RPMI8226 (cell line): ENCODE measurements at regions not wholly inside any gene's neighbourhood (a gene's known extent, or its start where the extent isn't known, plus 50 kb on each side); places are given as distances from the start of the nearest gene placed in this dataset.
"Not testable (repeated sequence)": the region's sequence is repeated elsewhere in the genome, so short reads cannot be mapped to it uniquely, and the experiment has no call there.

Source experiments
- DNase-seq: peaks from one replicate; pipeline ENCODE4 v3.0.0-alpha.2; 2015

DNA sequence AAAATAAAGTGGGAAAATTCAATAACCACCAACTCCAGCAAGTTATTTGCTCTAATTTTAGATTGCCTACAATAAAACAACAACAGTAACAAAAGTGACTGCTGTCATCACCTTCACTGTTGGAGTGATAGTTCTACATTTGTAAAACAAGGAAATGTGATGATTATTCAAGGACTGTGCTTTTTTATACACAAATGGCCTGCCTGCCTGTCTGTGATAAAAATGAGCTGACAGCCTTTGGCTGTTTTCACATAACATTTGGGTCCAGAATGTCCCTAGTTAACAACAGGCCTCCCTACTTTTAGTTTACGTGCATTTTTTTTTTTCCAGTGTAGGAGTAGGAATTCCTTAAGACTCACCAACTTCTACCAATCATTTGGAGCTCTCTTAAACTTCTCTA is 768.8 kb downstream of the PDCD6IP start:
- DNase-seq: no peak

DNA sequence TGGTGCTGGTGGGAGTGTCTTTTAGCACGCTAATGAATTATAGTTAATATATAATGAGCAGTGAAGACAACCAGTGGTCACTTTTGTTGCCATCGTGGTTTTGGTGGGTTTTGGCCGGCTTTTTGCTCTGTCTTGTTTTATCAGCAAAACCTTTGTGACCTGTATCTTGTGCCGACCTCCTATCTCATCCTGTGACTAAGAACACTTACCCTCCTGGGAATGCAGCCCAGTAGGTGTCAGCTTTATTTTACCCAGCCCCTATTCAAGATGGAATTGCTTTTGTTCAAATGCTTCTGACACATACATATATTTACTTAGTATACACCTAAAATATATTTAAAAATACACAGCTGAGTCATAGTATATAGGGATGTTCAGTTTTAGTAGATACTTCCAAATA is 770.3 kb downstream of the PDCD6IP start:
- no peak for DNase-seq

DNA sequence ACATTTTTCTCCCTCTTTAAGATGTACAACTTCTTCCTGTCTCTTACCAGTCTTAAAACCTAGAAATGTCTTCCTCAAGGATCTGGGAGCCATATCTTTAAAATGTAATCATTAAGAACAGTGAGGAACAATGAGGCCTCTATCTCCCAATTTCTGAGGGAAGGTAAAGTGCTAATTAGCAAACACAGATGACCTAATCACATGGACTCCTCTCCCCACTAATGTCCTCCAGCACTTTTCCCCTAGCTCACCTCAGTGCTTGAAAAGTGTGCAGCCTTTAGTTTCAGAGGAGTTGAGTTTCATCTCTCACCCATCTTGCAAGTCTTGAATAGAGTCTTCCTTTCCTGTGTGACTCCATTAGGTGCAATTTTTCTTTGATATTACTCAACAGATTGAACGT is 771.0 kb downstream of the PDCD6IP start:
- DNase-seq: no peak

DNA sequence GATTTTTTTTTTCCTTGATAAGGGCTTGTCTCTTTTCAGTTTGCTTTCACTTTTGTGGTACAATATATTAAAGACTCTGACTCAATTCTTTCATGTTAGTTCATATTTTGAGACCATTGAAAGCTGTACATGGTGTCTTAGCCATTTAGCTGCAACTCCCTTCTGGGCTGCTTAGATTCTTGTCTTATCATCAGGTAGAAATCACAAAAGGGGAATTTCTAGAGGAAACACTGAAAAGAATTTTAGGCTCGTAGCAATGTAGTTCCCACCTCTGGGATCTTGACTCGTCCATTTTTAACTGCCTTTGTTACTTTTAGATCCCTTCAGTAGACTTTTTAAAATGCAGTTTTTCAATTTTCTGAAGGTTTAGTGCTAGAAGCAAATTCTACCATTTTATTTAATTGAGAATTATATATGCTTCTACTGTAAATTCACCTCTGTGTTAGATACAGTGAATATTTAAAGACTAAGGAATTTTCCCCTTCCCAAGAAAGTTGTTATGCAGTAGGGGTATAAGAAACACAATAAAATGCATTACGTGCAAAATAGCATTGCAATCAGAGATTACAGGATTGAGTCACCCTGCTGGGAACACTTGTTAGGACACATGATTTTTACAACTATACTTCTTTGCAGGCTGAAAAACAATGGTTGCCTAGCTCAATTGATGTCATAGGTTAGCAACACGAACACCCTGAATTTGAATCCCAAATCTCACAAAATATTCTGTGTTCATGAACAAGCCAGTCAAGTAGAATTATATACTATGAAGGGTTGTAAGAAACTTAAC is 772.7 kb downstream of the PDCD6IP start:
- no peak for DNase-seq

DNA sequence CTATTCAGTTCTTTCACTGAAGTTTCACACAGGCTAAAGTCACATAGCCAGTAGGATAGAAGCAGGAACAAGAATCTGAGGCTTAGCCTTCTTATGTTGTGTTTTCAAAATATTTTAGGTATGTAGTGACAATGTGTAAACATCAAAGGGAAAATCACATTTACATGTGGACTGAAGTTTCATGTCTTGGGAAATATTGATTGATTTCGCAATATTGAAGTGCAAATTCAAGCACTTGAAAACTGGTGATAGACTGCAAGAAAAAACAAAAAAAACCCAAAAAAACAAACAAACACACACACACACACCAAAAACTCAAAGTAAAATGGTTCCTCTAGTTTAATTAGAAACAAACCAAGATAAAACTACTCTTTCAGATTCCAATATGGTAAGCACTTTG is 773.3 kb downstream of the PDCD6IP start:
- no peak for DNase-seq

DNA sequence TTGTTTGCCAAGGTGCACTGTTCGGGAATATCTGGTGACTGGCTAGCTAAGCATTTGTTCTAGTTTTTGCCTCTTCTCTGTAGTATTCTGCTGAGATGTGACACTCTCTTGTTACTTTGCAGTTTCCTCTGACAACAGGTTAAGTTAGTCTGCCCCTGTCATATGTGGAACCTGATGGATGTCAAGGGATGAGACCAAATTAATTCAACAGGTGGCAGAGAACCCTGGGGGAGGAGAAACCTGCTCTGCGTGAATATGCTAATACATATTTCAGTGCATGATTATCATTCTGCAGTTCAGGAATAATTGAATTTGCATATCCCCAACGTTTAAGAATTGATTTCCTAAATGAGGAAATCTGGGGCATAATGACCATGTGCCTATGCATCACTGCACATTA is 777.3 kb downstream of the PDCD6IP start:
- no peak for DNase-seq

DNA sequence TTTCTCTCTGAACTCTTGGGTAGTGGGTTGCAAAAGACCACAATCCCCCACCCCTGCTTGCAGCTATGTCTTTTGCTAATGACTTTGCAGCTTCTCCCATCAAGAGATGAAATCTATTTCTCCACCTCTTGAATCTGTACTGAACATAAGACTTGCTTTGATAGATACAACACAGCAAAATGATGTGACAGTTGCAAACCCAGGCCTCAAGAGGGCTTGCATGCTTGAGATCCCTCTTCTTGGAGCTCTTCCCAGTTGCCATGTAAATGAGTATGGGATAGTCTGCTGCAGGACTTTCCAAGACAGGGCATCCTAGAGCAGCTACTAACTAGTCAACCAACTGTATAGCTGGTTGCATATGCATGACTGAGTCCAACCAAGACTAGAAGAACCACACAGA is 783.6 kb downstream of the PDCD6IP start:
- no peak for DNase-seq

DNA sequence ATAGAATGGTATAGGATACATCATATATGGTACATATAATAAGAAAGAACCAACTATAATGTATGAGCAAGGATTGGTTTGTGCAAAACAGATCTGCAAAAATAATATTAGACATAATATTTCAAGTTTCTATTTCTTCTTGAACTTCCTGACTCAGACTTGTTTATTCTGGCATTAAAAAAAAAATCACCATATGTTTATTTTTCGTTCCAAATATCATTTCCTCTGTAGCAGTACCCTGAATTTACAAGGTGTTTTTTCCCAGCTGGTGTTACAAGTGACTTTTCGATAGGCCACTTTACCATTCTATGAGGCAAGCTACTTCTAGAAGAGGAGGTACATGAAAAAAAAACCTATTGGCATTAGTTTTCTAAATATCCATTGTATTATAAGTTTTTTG is 785.0 kb downstream of the PDCD6IP start:
- no peak for DNase-seq

DNA sequence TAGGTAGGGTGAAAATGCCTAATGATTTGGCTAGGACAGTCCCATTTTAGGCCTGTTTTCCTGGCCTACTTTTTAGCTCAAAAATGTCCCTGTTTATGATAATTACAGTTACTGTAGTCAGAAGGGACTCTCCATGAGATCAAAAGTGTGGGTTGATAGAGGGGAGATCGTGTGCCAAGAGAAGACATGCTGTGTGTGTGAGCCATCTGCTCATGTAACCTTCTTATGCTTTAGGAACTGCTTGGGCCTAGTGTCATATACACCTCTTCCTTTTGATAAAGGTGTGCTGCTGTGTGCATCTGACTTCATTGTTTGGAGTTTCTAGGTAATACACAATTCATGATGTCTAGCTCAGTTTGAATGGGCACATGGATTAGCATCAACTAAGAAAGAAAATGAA is 786.5 kb downstream of the PDCD6IP start:
- DNase-seq: no peak

DNA sequence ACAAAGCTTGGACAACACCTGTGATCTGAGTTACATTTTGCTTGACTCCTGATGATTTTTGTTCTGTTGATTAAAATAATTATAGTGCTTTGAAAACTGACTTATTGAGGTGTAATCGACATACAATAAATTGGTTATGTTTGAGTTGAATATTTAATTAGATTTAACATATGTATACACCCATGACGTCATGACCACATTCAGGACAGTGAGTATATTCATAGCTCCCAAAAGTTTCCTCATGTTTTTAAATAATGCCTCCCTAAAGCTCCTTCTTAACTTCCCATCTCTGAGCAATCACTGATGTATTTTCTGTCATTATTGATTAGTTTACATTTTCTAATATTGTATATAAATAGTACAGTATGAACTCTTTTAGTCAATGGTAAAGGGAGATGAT is 801.2 kb downstream of the PDCD6IP start:
- no peak for DNase-seq

DNA sequence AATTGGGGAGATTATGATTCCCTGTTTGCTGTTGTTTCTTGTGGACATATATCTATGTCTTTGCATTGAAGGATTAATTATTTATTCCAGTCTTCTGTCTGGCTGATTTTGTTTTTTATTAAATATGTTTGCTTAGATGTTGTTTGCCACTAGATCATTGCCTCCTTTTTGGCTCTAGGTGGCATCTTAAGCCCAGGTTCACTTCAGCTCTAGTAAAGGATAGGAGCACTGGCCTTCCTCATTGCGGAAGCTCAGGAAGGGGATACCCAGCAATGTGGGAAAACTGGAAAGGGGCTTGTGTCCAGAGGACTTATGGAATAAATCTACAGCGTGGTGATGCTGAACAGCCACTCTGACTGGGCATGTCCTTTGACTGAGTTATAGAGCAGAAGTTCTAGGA is 821.6 kb downstream of the PDCD6IP start:
- DNase-seq: no peak

DNA sequence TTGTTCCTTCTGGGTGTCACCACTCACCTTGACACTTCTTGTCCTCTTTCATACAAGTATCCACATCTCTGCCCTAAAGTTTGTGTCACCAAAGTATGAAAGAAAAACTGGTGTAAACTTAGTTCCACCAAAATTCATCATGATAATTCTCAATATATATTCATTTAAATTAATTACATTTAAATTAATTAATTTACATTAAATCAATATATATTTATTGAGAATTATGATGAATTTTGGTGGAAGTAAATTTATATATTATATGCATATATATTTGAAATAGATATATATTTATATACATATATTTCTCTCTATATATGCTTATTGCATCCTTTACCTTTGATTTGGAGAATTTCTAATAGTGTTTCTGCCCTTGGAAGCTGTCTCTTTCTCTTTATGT is 828.3 kb downstream of the PDCD6IP start:
- no peak for DNase-seq

DNA sequence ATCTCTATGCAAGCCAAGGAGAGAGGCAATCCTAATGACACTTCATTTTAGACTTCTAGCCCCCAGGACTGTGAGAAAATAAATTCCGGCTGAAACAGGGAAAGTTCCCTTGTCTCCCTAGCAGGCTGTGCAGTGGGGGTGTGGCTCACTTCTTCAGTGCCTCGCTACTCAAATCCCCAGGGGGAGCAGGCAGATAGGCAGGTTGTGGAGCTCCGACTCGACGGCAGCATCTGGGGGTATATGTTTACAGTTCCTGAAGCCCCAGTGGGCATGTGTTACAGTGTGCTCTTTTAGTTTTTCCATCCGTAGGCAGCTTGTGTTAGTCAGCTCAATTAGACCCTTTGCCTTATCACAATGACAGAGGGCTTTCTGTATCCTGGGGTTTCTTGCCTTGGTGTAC is 836.5 kb downstream of the PDCD6IP start:
- DNase-seq: no peak

DNA sequence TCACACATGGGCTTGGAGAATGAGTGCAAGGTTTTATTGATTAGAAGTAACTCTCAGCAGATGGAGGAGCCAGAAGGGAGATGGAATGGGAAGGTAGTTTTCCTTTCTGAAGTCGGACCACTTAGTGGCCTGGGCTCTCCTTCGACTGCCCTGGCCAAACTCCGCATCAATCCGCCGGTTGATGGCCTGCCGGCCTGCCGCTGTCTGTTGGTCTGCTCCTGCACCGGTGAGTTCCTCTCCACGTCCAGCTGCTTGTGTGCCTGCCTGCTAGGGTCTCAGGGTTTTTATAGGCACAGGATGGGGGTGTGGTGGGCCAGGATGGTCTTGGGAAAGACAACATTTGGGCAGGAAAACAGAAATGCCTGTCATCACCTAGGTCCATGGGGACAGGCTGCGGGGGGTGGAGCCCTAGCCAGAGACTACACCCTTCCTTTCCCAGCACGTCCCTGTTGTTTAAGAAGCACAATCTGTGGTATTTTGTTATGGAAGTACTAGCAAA is 837.0 kb downstream of the PDCD6IP start:
- no peak for DNase-seq

DNA sequence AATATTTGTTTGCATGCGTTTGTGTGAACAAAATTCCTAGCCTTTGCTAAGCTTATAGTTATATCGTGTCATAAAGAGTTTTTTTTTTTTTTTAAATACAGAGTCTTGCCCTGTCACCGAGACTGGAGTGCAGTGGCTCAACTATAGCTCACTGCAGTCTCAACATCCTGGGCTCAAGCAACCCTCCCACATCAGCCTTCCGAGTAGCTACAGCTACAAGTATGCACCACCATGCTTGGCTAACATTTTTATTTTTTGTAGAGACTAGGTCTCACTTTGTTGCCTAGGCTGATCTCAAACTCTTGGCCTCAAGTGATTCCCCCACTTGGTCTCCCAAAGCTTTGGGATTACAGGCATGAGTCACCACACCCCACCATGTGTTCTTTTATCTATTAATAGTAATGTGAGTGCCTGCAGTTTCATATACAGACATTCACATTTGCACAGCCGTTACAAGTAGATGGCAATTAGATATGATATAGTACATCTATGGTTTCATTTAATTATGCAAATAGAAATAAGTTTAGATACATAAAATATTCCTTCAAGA is 848.6 kb downstream of the PDCD6IP start:
- DNase-seq: no peak

DNA sequence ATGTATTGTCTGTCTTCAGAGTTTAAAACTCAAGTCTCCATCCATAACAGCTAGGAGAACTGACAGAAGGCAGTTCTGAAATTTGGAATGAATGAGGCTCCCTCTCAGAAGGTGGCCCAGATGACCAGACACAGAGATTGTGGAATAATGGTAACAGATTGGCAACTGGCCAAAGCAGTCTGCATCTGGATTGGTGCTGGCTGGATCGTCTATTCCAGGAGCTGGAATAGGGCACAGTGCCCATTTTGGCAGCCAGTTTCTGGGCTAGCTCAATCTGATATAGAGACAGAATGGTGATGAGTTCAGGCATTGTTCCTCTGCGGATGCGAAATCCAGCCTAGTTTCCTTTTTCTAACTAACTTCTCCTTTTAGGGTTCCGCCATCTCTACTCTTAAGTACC is 851.7 kb downstream of the PDCD6IP start:
- no peak for DNase-seq

DNA sequence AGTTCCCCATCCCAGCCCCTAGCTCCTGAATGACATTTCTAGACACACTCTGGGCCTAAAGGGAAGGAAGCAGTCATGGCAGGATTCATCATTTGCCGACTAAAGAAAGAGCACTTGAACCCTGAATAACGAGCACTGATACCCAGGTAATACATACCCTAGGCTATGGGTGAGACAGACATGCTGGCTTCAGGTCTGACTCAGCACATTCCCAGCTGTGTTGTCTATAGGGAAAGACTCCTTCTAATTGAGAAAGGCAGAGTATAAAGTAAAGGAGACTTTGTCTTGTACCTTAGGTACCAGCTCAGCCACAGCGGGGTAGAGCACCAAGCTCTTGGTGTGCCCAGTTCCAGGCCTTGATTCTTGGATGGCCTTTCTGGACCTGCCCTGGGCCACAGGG is 870.5 kb downstream of the PDCD6IP start:
- no peak for DNase-seq

DNA sequence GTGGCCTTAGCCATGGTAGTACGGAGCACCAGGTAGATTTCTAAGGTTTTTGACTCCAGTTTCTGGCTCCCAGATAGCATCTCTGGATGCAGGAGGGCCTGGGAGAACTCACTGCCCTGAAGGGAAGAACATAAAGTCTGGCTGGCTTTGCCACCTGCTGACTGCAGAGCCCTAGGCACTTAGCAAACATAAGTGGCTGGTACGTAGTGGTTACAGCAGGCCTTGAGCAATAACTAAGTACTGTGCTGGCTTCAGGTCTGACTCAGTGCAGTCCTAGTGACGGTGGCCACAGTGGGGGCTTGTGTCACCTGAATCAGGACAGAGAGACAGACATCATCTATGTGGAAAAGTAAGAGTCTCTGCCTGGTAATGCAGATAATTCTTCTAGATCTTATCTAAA is 871.1 kb downstream of the PDCD6IP start:
- no peak for DNase-seq

DNA sequence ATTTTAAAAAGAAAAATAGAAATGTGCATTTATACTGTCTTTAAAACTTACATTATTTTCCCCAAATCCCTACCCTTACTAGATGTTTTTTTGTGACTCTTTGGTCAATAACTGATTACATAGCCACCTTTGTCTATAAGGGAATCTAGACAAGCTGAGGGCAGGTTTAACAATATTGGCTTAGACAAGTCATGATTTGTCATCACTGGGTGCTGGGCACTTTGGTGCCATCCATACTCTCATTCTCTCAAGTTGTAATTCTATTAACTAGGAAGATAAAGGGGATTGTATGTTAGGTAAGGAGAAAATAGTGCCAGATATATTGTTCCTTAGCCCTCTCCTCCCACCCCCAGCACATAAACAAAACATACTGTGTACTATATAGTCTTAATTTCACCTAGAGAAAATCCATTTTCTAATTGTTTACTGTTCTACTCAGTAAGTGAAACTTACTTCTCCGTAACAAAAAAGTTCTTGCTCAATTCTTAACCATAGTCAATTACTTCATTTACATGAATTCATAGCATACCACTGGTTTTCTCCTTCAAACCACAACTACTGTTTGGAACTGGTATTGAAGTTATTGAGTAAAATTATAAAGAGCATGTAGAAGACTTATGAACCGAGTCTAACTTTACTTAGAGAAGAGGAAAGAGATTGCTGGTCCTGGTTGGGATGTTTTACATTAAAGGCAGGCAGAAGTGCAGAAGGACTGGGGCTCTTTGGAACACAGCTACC is 877.1 kb downstream of the PDCD6IP start:
- DNase-seq: no peak

DNA sequence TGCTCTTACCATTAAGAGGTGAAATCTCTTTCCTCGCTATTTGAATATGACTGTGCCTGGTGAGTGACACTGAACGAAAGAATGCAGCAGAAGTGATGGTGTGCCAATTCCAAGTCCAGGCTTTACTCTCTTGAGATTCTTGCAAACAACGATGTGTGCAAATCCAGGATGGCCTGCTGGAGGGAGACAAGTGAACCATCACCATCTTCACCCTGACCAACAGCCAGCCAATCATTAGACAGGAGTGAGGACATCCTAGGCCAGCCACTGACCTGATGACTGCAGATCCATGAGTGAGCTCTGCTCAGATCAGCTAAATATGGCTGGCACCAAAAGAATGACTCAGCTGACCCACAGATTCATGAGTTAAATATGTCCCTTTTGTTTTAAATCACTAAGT is 878.0 kb downstream of the PDCD6IP start:
- no peak for DNase-seq

DNA sequence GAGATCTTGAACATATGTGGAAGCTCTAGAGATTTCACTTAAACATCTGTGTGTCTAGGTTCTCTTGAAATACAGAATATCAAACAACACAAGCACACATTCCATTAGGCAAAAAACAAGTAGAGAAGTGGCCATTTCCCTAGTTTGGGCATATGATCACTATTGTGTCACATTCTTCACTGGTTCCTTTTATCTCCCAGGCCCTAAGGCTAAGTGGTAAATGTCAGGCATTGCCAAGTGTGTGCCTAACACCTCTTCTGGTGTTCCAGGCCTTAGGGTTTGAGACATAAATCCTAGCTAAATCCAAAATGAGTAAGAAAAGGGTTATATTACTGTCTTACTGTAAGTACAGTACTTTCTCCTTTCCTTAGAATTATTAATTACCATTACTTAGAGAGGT is 880.1 kb downstream of the PDCD6IP start:
- no peak for DNase-seq

DNA sequence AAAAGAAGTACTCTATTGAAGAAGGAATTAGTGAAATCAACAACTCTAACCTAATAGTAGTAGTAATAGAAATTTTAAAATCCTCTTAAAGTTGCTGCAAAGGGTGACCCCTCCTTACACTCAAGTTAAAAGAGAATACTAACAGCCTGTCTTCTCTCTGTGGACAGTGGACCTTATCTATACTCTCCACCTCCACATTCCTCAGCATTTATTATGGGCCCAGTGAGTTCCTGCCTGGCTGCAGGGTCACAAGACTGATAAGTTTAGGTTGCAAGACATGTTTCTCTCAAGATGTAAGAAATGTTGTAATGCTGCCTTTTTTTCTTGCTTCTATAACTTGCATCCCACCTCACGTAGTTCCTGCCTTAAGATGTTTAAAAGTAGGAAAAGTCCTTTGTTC is 880.6 kb downstream of the PDCD6IP start:
- not testable (repeated sequence) for DNase-seq

DNA sequence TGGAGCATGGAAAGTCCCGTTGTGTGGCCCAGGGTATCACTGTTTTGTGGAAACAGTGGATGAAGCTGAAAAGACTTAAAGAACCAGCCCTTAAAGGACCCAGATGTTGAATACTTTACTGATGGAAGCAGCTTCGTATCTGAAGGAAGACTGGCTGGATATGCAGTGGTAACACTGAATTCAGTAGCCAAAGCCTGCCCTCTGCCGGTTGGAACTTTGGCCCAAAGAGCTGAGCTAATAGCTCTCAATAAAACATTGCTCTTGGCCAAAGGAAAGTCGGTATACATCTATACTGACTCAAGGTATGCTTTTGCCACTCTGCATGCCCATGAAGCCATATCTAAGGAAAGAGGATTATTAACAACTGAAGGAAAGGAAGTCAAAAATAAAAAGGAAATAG is 885.4 kb downstream of the PDCD6IP start:
- DNase-seq: peak; percentile 65

DNA sequence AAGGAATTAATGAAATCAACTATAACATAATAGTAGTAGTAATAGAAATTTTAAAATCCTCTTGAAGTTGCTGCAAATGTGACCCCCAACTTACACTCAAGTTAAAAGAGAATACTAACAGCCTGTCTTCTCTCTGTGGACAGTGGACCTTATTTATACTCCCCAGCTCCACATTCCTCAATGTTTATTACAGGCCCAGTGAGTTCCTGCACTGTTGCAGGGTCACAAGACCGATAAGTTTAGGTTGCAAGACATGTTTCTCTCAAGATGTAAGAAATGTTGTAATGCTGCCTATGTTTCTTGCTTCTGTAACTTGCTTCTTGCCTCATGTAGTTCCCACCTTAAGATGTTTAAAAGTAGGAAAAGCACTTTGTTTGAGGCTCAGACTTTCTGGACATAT is 888.1 kb downstream of the PDCD6IP start:
- DNase-seq: no peak
